ENCODE measurements at regions not wholly inside any gene's neighbourhood (a gene's known extent, or its start where the extent isn't known, plus 50 kb on each side); places are given as distances from the start of the nearest gene placed in this dataset.

DNA sequence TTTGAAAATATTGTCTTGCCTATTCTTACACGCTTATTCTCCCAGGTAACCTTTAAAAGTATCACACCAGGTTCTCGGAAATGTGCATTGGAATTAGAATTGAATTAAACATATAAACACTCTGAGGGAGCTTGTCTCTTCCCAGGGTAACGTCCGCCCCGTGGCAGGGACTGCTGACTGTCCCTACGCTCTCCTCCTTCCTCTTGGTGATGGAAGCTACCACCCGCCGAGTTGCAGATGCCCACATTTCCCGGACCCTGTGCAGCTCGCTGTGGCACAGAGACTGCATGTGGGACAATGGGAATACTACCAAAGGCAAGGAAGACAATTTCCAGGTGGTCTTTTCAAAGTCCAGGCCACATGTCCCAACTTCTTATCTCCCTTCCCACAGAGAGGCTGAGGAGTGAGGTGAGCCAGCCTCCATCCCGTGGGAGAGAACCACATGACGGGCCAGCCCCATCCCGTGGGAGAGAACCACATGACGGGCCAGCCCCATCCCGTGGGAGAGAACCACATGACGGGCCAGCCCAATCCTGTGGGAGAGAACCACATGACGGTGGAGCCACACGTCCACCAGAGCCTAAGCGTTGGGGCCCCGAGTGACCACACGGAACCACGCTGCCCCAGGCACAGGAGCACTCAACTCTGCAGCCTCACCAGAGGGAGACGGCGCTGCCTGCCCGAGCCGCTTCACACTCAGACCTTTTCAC, 249.4 kb upstream of the IRX1 start:
- Histone ChIP-seq H3K4me1 (no peaks in the 10 kb centered on the region), H3K9me3 (no peaks in the 10 kb centered on the region), H3K27ac (no peak overlapping the region), H3K36me3 (no peaks in the 10 kb centered on the region), H3K4me3 (no peak overlapping the region), H3K27me3 (no peaks in the 10 kb centered on the region)
- TF ChIP-seq, protein P1, sequence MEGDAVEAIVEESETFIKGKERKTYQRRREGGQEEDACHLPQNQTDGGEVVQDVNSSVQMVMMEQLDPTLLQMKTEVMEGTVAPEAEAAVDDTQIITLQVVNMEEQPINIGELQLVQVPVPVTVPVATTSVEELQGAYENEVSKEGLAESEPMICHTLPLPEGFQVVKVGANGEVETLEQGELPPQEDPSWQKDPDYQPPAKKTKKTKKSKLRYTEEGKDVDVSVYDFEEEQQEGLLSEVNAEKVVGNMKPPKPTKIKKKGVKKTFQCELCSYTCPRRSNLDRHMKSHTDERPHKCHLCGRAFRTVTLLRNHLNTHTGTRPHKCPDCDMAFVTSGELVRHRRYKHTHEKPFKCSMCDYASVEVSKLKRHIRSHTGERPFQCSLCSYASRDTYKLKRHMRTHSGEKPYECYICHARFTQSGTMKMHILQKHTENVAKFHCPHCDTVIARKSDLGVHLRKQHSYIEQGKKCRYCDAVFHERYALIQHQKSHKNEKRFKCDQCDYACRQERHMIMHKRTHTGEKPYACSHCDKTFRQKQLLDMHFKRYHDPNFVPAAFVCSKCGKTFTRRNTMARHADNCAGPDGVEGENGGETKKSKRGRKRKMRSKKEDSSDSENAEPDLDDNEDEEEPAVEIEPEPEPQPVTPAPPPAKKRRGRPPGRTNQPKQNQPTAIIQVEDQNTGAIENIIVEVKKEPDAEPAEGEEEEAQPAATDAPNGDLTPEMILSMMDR (IDR thresholded peaks at IDR 0.05) = no peak
- DNase-seq (no peak), FAIRE-seq (no peak), ATAC-seq (no peak)
- intact Hi-C loops (cut with DNase I) = no loop called here
- 68 to 76% methylated on average over 26 of the region's 26 CpGs for WGBS, 2 donors

DNA sequence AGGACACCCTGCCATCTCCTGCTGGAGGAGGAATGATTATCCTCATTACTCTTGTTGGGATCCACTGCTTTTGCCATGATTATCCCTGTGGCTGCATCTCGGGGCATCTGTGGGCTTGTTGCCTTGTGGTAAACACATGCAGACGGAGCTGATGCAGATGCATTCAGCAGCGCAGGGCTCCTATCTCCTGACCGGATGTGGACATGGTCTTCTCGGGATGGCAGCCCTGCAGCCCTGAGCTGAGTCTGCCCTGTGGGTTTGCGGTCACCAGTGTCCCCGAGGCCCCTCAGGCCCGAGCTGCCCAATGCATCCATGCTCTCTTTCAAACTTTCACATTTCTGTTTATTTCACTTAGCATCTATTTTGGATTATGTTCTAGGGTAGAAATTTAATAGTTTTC, 250.4 kb upstream of the IRX1 start:
- Histone ChIP-seq H3K27ac (no peak overlapping the region), H3K4me1 (no peaks in the 10 kb centered on the region), H3K27me3 (no peaks in the 10 kb centered on the region), H3K9me3 (no peaks in the 10 kb centered on the region), H3K36me3 (no peaks in the 10 kb centered on the region), H3K4me3 (no peak overlapping the region)
- WGBS, 2 donors = 63 to 81% methylated on average over 8 of the region's 8 CpGs
- DNase-seq (no peak), ATAC-seq (no peak), FAIRE-seq (no peak)
- intact Hi-C loops (cut with DNase I) = no loop called here
- TF ChIP-seq, protein P1 (IDR thresholded peaks at IDR 0.05) = no peak

DNA sequence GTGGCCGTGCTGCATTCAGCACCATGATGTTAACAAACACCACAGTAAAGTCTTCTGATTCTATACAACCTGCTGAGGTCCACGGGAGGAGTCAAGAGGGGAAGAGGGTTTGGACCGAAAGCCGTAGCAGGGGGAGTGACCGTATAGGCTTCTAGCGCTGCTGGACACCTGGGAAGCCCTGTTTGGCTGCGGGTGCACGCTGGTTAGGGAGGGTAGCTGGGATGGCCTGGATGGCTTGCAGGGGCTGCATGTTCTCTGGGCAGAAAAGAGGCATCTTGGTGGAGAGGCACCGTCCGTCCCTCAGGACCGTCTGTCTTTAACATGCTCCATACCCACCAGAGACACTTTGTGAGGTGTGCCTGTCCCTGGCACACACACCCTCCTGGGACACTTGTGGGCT, 251.0 kb upstream of the IRX1 start:
- WGBS, 2 donors = 64 to 82% methylated on average over 11 of the region's 11 CpGs
- H3K27ac ChIP-seq = no peak overlapping the region
- H3K27me3 ChIP-seq = no peaks in the 10 kb centered on the region
- no peaks in the 10 kb centered on the region for H3K9me3 ChIP-seq
- TF ChIP-seq, protein P1 (IDR thresholded peaks at IDR 0.05) = no peak
- no peaks in the 10 kb centered on the region for H3K36me3 ChIP-seq
- no peak overlapping the region for H3K4me3 ChIP-seq
- intact Hi-C loops (cut with DNase I) = no loop called here
- no peaks in the 10 kb centered on the region for H3K4me1 ChIP-seq
- DNase-seq (no peak), ATAC-seq (no peak), FAIRE-seq (no peak)

DNA sequence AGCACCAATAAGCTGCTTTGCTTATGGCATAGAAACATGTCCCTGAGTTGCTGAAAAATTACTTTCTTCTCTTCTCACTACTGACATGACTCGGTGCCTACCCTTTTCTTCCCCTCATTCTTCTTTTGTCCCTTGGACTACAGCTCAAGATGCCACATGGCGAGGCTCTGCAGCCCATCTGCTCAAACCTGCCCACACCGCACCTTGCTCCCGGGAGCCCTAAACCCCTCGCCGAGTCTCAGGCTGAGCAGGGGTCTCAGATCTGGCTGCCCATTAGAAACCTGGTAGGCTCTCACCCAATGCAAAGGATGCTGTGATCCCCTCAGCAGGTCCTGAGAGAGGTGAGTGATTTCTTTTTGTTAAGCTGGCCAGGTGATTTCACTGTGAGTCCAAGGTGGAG, 251.7 kb upstream of the IRX1 start:
- Histone ChIP-seq H3K36me3 (no peaks in the 10 kb centered on the region), H3K27me3 (no peaks in the 10 kb centered on the region), H3K9me3 (no peaks in the 10 kb centered on the region), H3K4me1 (no peaks in the 10 kb centered on the region), H3K27ac (no peak overlapping the region), H3K4me3 (no peak overlapping the region)
- FAIRE-seq (no peak), ATAC-seq (no peak), DNase-seq (no peak)
- intact Hi-C loops (cut with DNase I) = no loop called here
- 65 to 77% methylated on average over 6 of the region's 6 CpGs for WGBS, 2 donors
- TF ChIP-seq, protein P1 (IDR thresholded peaks at IDR 0.05) = no peak

DNA sequence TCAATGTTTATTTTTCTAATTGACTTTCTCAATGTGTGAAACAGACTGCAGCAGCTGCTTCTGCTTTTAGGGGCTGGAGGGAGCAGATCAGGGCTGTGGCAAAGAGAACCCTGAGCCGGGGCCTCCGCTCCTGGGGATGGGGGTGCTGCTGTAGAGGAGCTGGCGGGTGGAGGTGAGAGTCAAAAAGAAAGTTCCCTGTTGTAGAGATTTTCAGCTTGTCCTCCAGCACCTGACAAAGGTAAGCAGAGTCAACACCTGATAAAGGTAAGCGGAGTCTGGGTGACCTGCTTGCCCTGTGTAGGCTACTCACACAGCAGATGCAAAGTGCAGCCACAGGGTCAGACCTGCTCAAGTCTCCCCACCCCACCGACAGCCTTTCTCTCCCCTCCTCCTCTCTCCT, 252.4 kb upstream of the IRX1 start:
- TF ChIP-seq, protein P1 (IDR thresholded peaks at IDR 0.05) = no peak
- no peak for FAIRE-seq
- no peak overlapping the region for H3K27ac ChIP-seq
- no peak for DNase-seq
- 56 to 63% methylated on average over 4 to 5 of the region's 5 CpGs for WGBS, 2 donors
- no peaks in the 10 kb centered on the region for H3K27me3 ChIP-seq
- H3K4me3 ChIP-seq = no peak overlapping the region
- no peaks in the 10 kb centered on the region for H3K4me1 ChIP-seq
- H3K9me3 ChIP-seq = no peaks in the 10 kb centered on the region
- H3K36me3 ChIP-seq = no peaks in the 10 kb centered on the region
- no peak for ATAC-seq
- intact Hi-C loops (cut with DNase I) = no loop called here

All from pancreas (tissue), 10 donors.